H1 (cell line): ENCODE measurements at regions not wholly inside any gene's neighbourhood (a gene's known extent, or its start where the extent isn't known, plus 50 kb on each side); places are given as distances from the start of the nearest gene placed in this dataset.

ENCODE experiments used
- CTCF ChIA-PET: fragments of 300-600 bp; sonication (Branson Sonifier 250); formaldehyde crosslinking; loops from one replicate; lab custom pipeline; 2021; ENCODE audit not compliant: partially characterized antibody; lab: Charles Lee
- POLR2A ChIA-PET: fragments of 300-600 bp; sonication (Branson Sonifier 250); formaldehyde crosslinking; loops from one replicate; lab custom pipeline; 2021; ENCODE audit warnings: inconsistent platforms; ENCODE audit not compliant: partially characterized antibody; lab: Charles Lee
- DNase-seq, 2 experiments: peaks; one replicate each; pipeline versions ENCODE4 v3.0.0 to v3.0.0-alpha.2; 2010 to 2022; ENCODE audit warnings: low spot score in 2 of 2, low read depth in 1 of 2, mixed read lengths in 1 of 2
- FAIRE-seq: peaks from 2 replicates; lab custom pipeline; 2011; peaks lifted over from hg19 to GRCh38; lab: Jason Lieb, UNC
- H2AFZ ChIP-seq: 2 replicates; pipeline ENCODE4 v1.8.1; 2012; ENCODE audit warnings: low read length, inconsistent platforms
- H2AK5ac ChIP-seq: 2 replicates; pipeline ENCODE4 v1.6.1; 2013; ENCODE audit warnings: low read depth, low read length
- H2BK120ac ChIP-seq: replicated peaks from 2 replicates; pipeline ENCODE3; 2013; ENCODE audit warnings: low read depth, low read length, inconsistent platforms
- H2BK12ac ChIP-seq: 2 replicates; pipeline ENCODE4 v1.6.1; 2013; ENCODE audit warnings: low read depth, low read length
- H2BK15ac ChIP-seq: 2 replicates; pipeline ENCODE4 v1.6.1; 2013; ENCODE audit warnings: low read length
- H2BK20ac ChIP-seq: 2 replicates; pipeline ENCODE4 v1.6.1; 2013; ENCODE audit warnings: low read length
- H2BK5ac ChIP-seq: 2 replicates; pipeline ENCODE4 v1.6.1; 2013; ENCODE audit warnings: low read depth, low read length
- H3K14ac ChIP-seq: 2 replicates; pipeline ENCODE4 v1.6.1; 2013; ENCODE audit warnings: inconsistent platforms; ENCODE audit not compliant: insufficient read length
- H3K18ac ChIP-seq: 2 replicates; pipeline ENCODE4 v1.6.1; 2013; ENCODE audit warnings: low read length; ENCODE audit errors: extremely low read depth
- H3K23ac ChIP-seq: 2 replicates; pipeline ENCODE4 v1.6.1; 2013; ENCODE audit warnings: inconsistent platforms; ENCODE audit not compliant: insufficient read length
- H3K23me2 ChIP-seq: 2 replicates; pipeline ENCODE4 v1.6.1; 2013; ENCODE audit warnings: low read depth, low read length
- H3K27ac ChIP-seq: 2 replicates; pipeline ENCODE4 v1.6.1; 2011; ENCODE audit warnings: low read depth, low read length, inconsistent platforms
- H3K27me3 ChIP-seq, 4 experiments: replicated peaks in 1 of 4; 1 replicate in 1 of 4; 2 replicates in 3 of 4; pipeline versions ENCODE4 v1.6.1 to v1.8.1; 2011 to 2013; ENCODE audit warnings: low read length in 3 of 4, mild to moderate bottlenecking in 3 of 4, inconsistent platforms in 2 of 4, mixed read lengths in 2 of 4, moderate library complexity in 1 of 4; ENCODE audit not compliant: control insufficient read depth in 3 of 4, insufficient read depth in 3 of 4; ENCODE audit errors: extremely low read depth in 1 of 4
- H3K36me3 ChIP-seq, 4 experiments: 2 replicates each; pipeline versions ENCODE4 v1.6.1 to v1.8.1; 2011 to 2013; ENCODE audit warnings: mild to moderate bottlenecking in 4 of 4, low read length in 3 of 4, moderate library complexity in 2 of 4, control low read depth in 1 of 4, inconsistent platforms in 1 of 4; ENCODE audit not compliant: insufficient read depth in 4 of 4, control insufficient read depth in 2 of 4
- H3K4ac ChIP-seq: replicated peaks from 2 replicates; pipeline ENCODE3; 2013; ENCODE audit warnings: low read length, low read depth, mixed read lengths, inconsistent platforms; ENCODE audit not compliant: insufficient read length
- H3K4me1 ChIP-seq, 4 experiments: replicated peaks in 1 of 4; 1 replicate in 1 of 4; 2 replicates in 3 of 4; pipeline versions ENCODE4 v1.6.1 to v1.8.1; 2011 to 2013; ENCODE audit warnings: low read length in 3 of 4, inconsistent platforms in 2 of 4, mixed read lengths in 1 of 4; ENCODE audit not compliant: insufficient read depth in 4 of 4, control insufficient read depth in 3 of 4
- H3K4me2 ChIP-seq, 2 experiments: 2 replicates each; pipeline versions ENCODE4 v1.6.1 to v1.8.1; 2011 to 2013; ENCODE audit warnings: low read depth in 2 of 2, low read length in 2 of 2, control low read depth in 1 of 2, inconsistent platforms in 1 of 2, mild to moderate bottlenecking in 1 of 2; ENCODE audit not compliant: insufficient read depth in 1 of 2
- H3K4me3 ChIP-seq, 4 experiments: fragments of 200-600, 300-600 bp in 1 of 4; sonication (generic), shearing (Covaris generic), sonication (Bioruptor Twin) in 1 of 4; 2 replicates each; pipeline versions ENCODE4 v1.5.1 to v1.8.1; 2011 to 2016; ENCODE audit warnings: low read length in 4 of 4, low read depth in 3 of 4, control low read depth in 2 of 4, inconsistent platforms in 2 of 4, mild to moderate bottlenecking in 2 of 4, mixed read lengths in 1 of 4, moderate library complexity in 1 of 4; ENCODE audit not compliant: insufficient read depth in 2 of 4; ENCODE audit errors: extremely low read depth in 1 of 4
- H3K56ac ChIP-seq: replicated peaks from 2 replicates; pipeline ENCODE3; 2013; ENCODE audit warnings: low read depth, mild to moderate bottlenecking, mixed read lengths, low read length, inconsistent platforms; ENCODE audit not compliant: insufficient read length
- H3K79me1 ChIP-seq: 2 replicates; pipeline ENCODE4 v1.6.1; 2013; ENCODE audit warnings: low read depth, low read length, control low read depth
- H3K79me2 ChIP-seq, 2 experiments: 2 replicates each; pipeline versions ENCODE4 v1.6.1 to v1.8.1; 2012 to 2013; ENCODE audit warnings: low read length in 2 of 2, mild to moderate bottlenecking in 2 of 2, inconsistent platforms in 1 of 2; ENCODE audit not compliant: insufficient read depth in 2 of 2, control insufficient read depth in 1 of 2
- H3K9ac ChIP-seq, 4 experiments: replicated peaks in 1 of 4; 1 replicate in 1 of 4; 2 replicates in 3 of 4; pipeline versions ENCODE4 v1.6.1 to v1.8.1; 2011 to 2013; ENCODE audit warnings: low read depth in 3 of 4, low read length in 3 of 4, control low read depth in 2 of 4, mild to moderate bottlenecking in 2 of 4, moderate library complexity in 2 of 4, inconsistent platforms in 1 of 4; ENCODE audit errors: extremely low read depth in 1 of 4
- H3K9me3 ChIP-seq, 2 experiments: 2 replicates each; pipeline versions ENCODE4 v1.6.1 to v1.8.1; 2012 to 2013; ENCODE audit warnings: mild to moderate bottlenecking in 2 of 2, moderate library complexity in 2 of 2, control low read depth in 1 of 2, inconsistent platforms in 1 of 2, low read depth in 1 of 2, low read length in 1 of 2, mixed read lengths in 1 of 2; ENCODE audit not compliant: insufficient read depth in 2 of 2
- H4K20me1 ChIP-seq, 2 experiments: replicated peaks in 1 of 2; 2 replicates each; pipeline versions ENCODE3 to v1.8.1; 2011 to 2013; ENCODE audit warnings: inconsistent platforms in 2 of 2, low read length in 2 of 2, mild to moderate bottlenecking in 1 of 2; ENCODE audit not compliant: insufficient read depth in 2 of 2, control insufficient read depth in 1 of 2
- H4K5ac ChIP-seq: 2 replicates; pipeline ENCODE4 v1.6.1; 2013; ENCODE audit warnings: low read length, low read depth, mixed read lengths, inconsistent platforms; ENCODE audit not compliant: insufficient read length
- H4K8ac ChIP-seq: 2 replicates; pipeline ENCODE4 v1.8.0; 2013; ENCODE audit warnings: mild to moderate bottlenecking, moderate library complexity, low read length, inconsistent platforms; ENCODE audit not compliant: insufficient read depth; ENCODE audit errors: extremely low read depth
- H4K91ac ChIP-seq: replicated peaks from 2 replicates; pipeline ENCODE3; 2013; ENCODE audit warnings: low read length, mixed read lengths, inconsistent platforms; ENCODE audit not compliant: insufficient read length
- BCL11A ChIP-seq, 2 experiments: IDR thresholded peaks; one replicate each; pipeline ENCODE4 v1.6.1; 2011; ENCODE audit warnings: low read depth in 2 of 2, low read length in 2 of 2, mild to moderate bottlenecking in 2 of 2
- BRCA1 ChIP-seq: IDR thresholded peaks from 2 replicates; pipeline ENCODE4 v1.6.1; 2012; ENCODE audit warnings: low read depth, low read length, improper control_type of control experiment
- CTCF ChIP-seq, 3 experiments: IDR thresholded peaks; 1 replicate in 2 of 3; 2 replicates in 1 of 3; pipeline versions ENCODE4 v1.5.1 to v1.6.1; 2011; ENCODE audit warnings: low read length in 3 of 3, mild to moderate bottlenecking in 3 of 3, inconsistent platforms in 2 of 3, low read depth in 1 of 3, moderate library complexity in 1 of 3; ENCODE audit not compliant: insufficient read depth in 1 of 3; ENCODE audit errors: control extremely low read depth in 1 of 3
- GABPA ChIP-seq: IDR thresholded peaks from 2 replicates; pipeline ENCODE4 v1.6.1; 2011; ENCODE audit warnings: mild to moderate bottlenecking, low read length, moderate library complexity, borderline replicate concordance; ENCODE audit not compliant: insufficient read depth
- KDM5A ChIP-seq: fragments of 200-600 bp; IDR thresholded peaks from 2 replicates; pipeline ENCODE4 v1.7.1; 2012; ENCODE audit warnings: mild to moderate bottlenecking, low read length, inconsistent platforms, mixed read lengths
- MAFK ChIP-seq: IDR thresholded peaks from 2 replicates; pipeline ENCODE4 v1.6.1; 2012; ENCODE audit warnings: low read depth, mild to moderate bottlenecking, improper control_type of control experiment, low read length
- SAP30 ChIP-seq: fragments of 300-600 bp; sonication (generic); IDR thresholded peaks from 2 replicates; pipeline ENCODE4 v1.7.1; 2012; ENCODE audit warnings: low read length, moderate library complexity, mild to moderate bottlenecking, inconsistent platforms; ENCODE audit not compliant: insufficient read depth, insufficient replicate concordance
- SRF ChIP-seq: IDR thresholded peaks from 2 replicates; pipeline ENCODE4 v1.6.1; 2011; ENCODE audit warnings: mild to moderate bottlenecking, low read depth, low read length, moderate library complexity
- ZNF274 ChIP-seq: IDR thresholded peaks from 2 replicates; pipeline ENCODE4 v1.7.0; 2012; ENCODE audit warnings: low read length, borderline replicate concordance; ENCODE audit errors: extremely low read depth
- WGBS, 2 experiments: shearing (Covaris generic) in 1 of 2; methylation state at CpG; one replicate each; pipeline versions ENCODE4 v1.1.6 to v1.1.7; 2013 to 2015; ENCODE audit warnings: low lambda C conversion rate in 2 of 2, mixed read lengths in 2 of 2, inconsistent platforms in 1 of 2, low coverage in 1 of 2, missing lambda C conversion rate in 1 of 2; ENCODE audit not compliant: insufficient replicate concordance in 2 of 2, insufficient coverage in 1 of 2, insufficient read length in 1 of 2; ENCODE audit errors: extremely low coverage in 1 of 2, missing lambda C conversion rate in 1 of 2; 5-methylcytosine and 5-hydroxymethylcytosine counted together
- TF ChIP-seq, protein P1 (sequence below): IDR thresholded peaks from 2 replicates; pipeline ENCODE4 v1.6.1; 2011; ENCODE audit warnings: low read length, improper control_type of control experiment

GRCh38 chr5:106595864-106596263 lies 1074.9 kb downstream of the EFNA5 start:
- Histone ChIP-seq H3K14ac (no peak overlapping the region), H3K4ac (no peak overlapping the region), H3K56ac (no peak overlapping the region), H3K4me2 (no peak overlapping the region), H2BK5ac (no peak overlapping the region), H4K20me1 (no peaks in the 10 kb centered on the region), H3K79me1 (no peaks in the 10 kb centered on the region), H2BK15ac (no peak overlapping the region), H3K9me3 (no peaks in the 10 kb centered on the region), H2AFZ (no peak overlapping the region), H3K27me3 (no peaks in the 10 kb centered on the region), H3K4me1 (no peaks in the 10 kb centered on the region), H3K79me2 (no peaks in the 10 kb centered on the region), H2BK120ac (no peak overlapping the region), H4K5ac (no peak overlapping the region), H3K23ac (no peak overlapping the region), H2AK5ac (no peak overlapping the region), H3K27ac (no peak overlapping the region), H2BK20ac (no peak overlapping the region), H2BK12ac (no peak overlapping the region), H3K18ac (no peak overlapping the region), H3K36me3 (no peaks in the 10 kb centered on the region), H3K4me3 (no peak overlapping the region), H3K9ac (no peak overlapping the region), H4K91ac (no peak overlapping the region), H3K23me2 (no peaks in the 10 kb centered on the region; the same call in 1 of the 2 replicates), H4K8ac (no peak overlapping the region)
- POLR2A ChIA-PET: interaction anchor here (0.6 kb wide), 1 partner anchor 223 kb away, joined by 3 read pairs; no protein-coding TSS in a partner anchor
- CTCF ChIA-PET: interaction anchor here (0.6 to 0.8 kb wide), 2 partner anchors 15 to 1540 kb away, joined by 3 read pairs; no protein-coding TSS in a partner anchor
- FAIRE-seq: no peak
- no peak for DNase-seq
- 95% methylated on average over 2 of the region's 2 CpGs; no CpG with 5 or more reads in 1 of the 2 experiments for WGBS, 2 experiments
- TF ChIP-seq, protein P1, sequence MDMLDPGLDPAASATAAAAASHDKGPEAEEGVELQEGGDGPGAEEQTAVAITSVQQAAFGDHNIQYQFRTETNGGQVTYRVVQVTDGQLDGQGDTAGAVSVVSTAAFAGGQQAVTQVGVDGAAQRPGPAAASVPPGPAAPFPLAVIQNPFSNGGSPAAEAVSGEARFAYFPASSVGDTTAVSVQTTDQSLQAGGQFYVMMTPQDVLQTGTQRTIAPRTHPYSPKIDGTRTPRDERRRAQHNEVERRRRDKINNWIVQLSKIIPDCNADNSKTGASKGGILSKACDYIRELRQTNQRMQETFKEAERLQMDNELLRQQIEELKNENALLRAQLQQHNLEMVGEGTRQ: no peak
- TF ChIP-seq KDM5A: no peak
- TF ChIP-seq BCL11A (IDR thresholded peaks at IDR 0.05; ENCODE audit: low read depth in 2 of 2, low read length in 2 of 2): no peak
- no peak for TF ChIP-seq ZNF274
- no peak for TF ChIP-seq GABPA
- TF ChIP-seq MAFK: no peak
- TF ChIP-seq BRCA1: no peak
- no peak for TF ChIP-seq SRF
- TF ChIP-seq SAP30: no peak
- TF ChIP-seq CTCF (IDR thresholded peaks at IDR 0.05; ENCODE audit: control extremely low read depth in 1 of 3, insufficient read depth in 1 of 3, low read depth in 1 of 3, low read length in 3 of 3): no peak
